SK-N-SH (cell line): ENCODE measurements at regions not wholly inside any gene's neighbourhood (a gene's known extent, or its start where the extent isn't known, plus 50 kb on each side); places are given as distances from the start of the nearest gene placed in this dataset.

Experiments used
- CTCF ChIA-PET: fragments of 300-600, 350-600 bp; formaldehyde crosslinking; extraction: SDS; loops from one replicate; lab custom pipeline; 2021; lab: Yijun Ruan, JAX
- POLR2A ChIA-PET: fragments of 350-600 bp; sonication (Branson Sonifier 250); formaldehyde crosslinking; extraction: SDS; loops from one replicate; lab custom pipeline; 2020; ENCODE audit warnings: antibody characterized with exemption, inconsistent platforms; lab: Yijun Ruan, JAX
- DNase-seq: peaks from one replicate; pipeline ENCODE4 v3.0.0; 2012
- H2AFZ ChIP-seq: fragments of 200-600 bp; sonication (generic); 2 replicates; pipeline ENCODE4 v1.8.1; 2016; ENCODE audit warnings: antibody characterized with exemption, mild to moderate bottlenecking, low read depth
- H3F3A ChIP-seq: fragments of 200-600 bp; sonication (generic); replicated peaks from 2 replicates; pipeline ENCODE3; 2016; ENCODE audit warnings: antibody characterized with exemption, mild to moderate bottlenecking; ENCODE audit not compliant: insufficient read depth
- H3K27ac ChIP-seq, 2 experiments: fragments of 200-500 bp in 1 of 2; fragments of 200-600 bp in 1 of 2; sonication (Bioruptor generic) in 1 of 2; sonication (generic), shearing (Covaris generic) in 1 of 2; 2 replicates each; pipeline versions ENCODE4 v1.5.1 to v1.6.1; 2014 to 2016; ENCODE audit warnings: low read depth in 2 of 2, inconsistent platforms in 1 of 2, low read length in 1 of 2, mild to moderate bottlenecking in 1 of 2, mixed read lengths in 1 of 2
- H3K27me3 ChIP-seq: fragments of 200-600 bp; sonication (generic), shearing (Covaris generic); 2 replicates; pipeline ENCODE4 v1.6.1; 2016; ENCODE audit warnings: mixed run types; ENCODE audit not compliant: insufficient read depth
- H3K36me3 ChIP-seq, 2 experiments: fragments of 200-500 bp in 1 of 2; fragments of 200-600 bp in 1 of 2; sonication (Bioruptor generic) in 1 of 2; sonication (generic) in 1 of 2; replicated peaks in 1 of 2; 2 replicates each; pipeline versions ENCODE3 to v1.5.1; 2014 to 2016; ENCODE audit warnings: low read length in 1 of 2, mild to moderate bottlenecking in 1 of 2; ENCODE audit not compliant: insufficient read depth in 2 of 2, control insufficient read depth in 1 of 2
- H3K4me1 ChIP-seq, 2 experiments: fragments of 200-500 bp in 1 of 2; fragments of 200-600 bp in 1 of 2; sonication (Bioruptor generic) in 1 of 2; sonication (generic), shearing (Covaris generic) in 1 of 2; 2 replicates each; pipeline versions ENCODE4 v1.5.1 to v1.6.1; 2014 to 2016; ENCODE audit warnings: low read depth in 1 of 2, low read length in 1 of 2, mixed run types in 1 of 2; ENCODE audit not compliant: insufficient read depth in 2 of 2, control insufficient read depth in 1 of 2
- H3K4me2 ChIP-seq: fragments of 200-600 bp; sonication (generic), shearing (Covaris generic); 2 replicates; pipeline ENCODE4 v1.6.1; 2017; ENCODE audit warnings: mixed run types
- H3K4me3 ChIP-seq, 2 experiments: fragments of 200-500 bp in 1 of 2; fragments of 200-600 bp in 1 of 2; sonication (Bioruptor generic) in 1 of 2; sonication (generic), shearing (Covaris generic) in 1 of 2; 2 replicates each; pipeline versions ENCODE4 v1.5.1 to v1.8.1; 2014 to 2016; ENCODE audit warnings: low read depth in 2 of 2, inconsistent platforms in 1 of 2, low read length in 1 of 2, mild to moderate bottlenecking in 1 of 2, mixed read lengths in 1 of 2, moderate library complexity in 1 of 2
- H3K79me2 ChIP-seq: fragments of 200-600 bp; sonication (generic); 2 replicates; pipeline ENCODE4 v1.8.1; 2017; ENCODE audit warnings: mild to moderate bottlenecking; ENCODE audit not compliant: insufficient read depth
- H3K9ac ChIP-seq: fragments of 200-600 bp; sonication (generic); 2 replicates; pipeline ENCODE4 v1.6.1; 2017; ENCODE audit warnings: mixed run types
- H3K9me2 ChIP-seq: fragments of 200-600 bp; sonication (generic); 2 replicates; pipeline ENCODE4 v1.6.1; 2017; ENCODE audit warnings: mixed run types
- H3K9me3 ChIP-seq: fragments of 200-600 bp; sonication (generic); 2 replicates; pipeline ENCODE4 v1.6.1; 2017; ENCODE audit warnings: mixed run types, mild to moderate bottlenecking, moderate library complexity
- H4K20me1 ChIP-seq: fragments of 200-600 bp; sonication (generic); 2 replicates; pipeline ENCODE4 v1.6.1; 2017; ENCODE audit warnings: mild to moderate bottlenecking, mixed run types; ENCODE audit not compliant: insufficient read depth
- CHD2 ChIP-seq: fragments of 150-350 bp; IDR thresholded peaks from 2 replicates; pipeline ENCODE4 v1.6.1; 2018; ENCODE audit warnings: low read length; ENCODE audit not compliant: partially characterized antibody
- FOXJ3 ChIP-seq: sonication (generic); formaldehyde crosslinking; IDR thresholded peaks from 2 replicates; pipeline ENCODE4 v1.5.1; 2020; ENCODE audit warnings: mild to moderate bottlenecking, missing genetic modification reagents
- GABPA ChIP-seq: IDR thresholded peaks from 2 replicates; pipeline ENCODE4 v1.4.0; 2012; ENCODE audit warnings: low read depth, mild to moderate bottlenecking
- IRF3 ChIP-seq: fragments of 150-350 bp; IDR thresholded peaks from 2 replicates; pipeline ENCODE4 v1.6.1; 2016; ENCODE audit warnings: mild to moderate bottlenecking, low read depth, low read length
- MAX ChIP-seq: IDR thresholded peaks from 2 replicates; pipeline ENCODE4 v1.4.0; 2012; ENCODE audit warnings: low read depth
- MEF2A ChIP-seq: IDR thresholded peaks from 2 replicates; pipeline ENCODE4 v1.4.0; 2012; ENCODE audit warnings: low read depth, borderline replicate concordance
- MXI1 ChIP-seq: IDR thresholded peaks from 2 replicates; pipeline ENCODE4 v1.6.1; 2012; ENCODE audit warnings: mild to moderate bottlenecking, low read depth, low read length, improper control_type of control experiment
- NRF1 ChIP-seq: IDR thresholded peaks from 2 replicates; pipeline ENCODE4 v1.6.1; 2012; ENCODE audit warnings: low read depth, mild to moderate bottlenecking, low read length
- PBX3 ChIP-seq: IDR thresholded peaks from 2 replicates; pipeline ENCODE4; 2012
- POLR2AphosphoS5 ChIP-seq: IDR thresholded peaks from 2 replicates; pipeline ENCODE4 v1.6.1; 2012; ENCODE audit warnings: low read depth, low read length
- REST ChIP-seq: IDR thresholded peaks from 2 replicates; pipeline ENCODE4 v1.6.1; 2012; ENCODE audit warnings: mild to moderate bottlenecking, low read depth, low read length, moderate library complexity
- RXRA ChIP-seq: IDR thresholded peaks from 2 replicates; pipeline ENCODE4 v1.4.0; 2012; ENCODE audit warnings: low read depth, mild to moderate bottlenecking, borderline replicate concordance
- SMC3 ChIP-seq: IDR thresholded peaks from 2 replicates; pipeline ENCODE4 v1.6.1; 2012; ENCODE audit warnings: low read depth, low read length, improper control_type of control experiment
- USF2 ChIP-seq: fragments of 150-350 bp; IDR thresholded peaks from 2 replicates; pipeline ENCODE4 v1.6.1; 2017; ENCODE audit warnings: antibody characterized with exemption, low read length, low read depth, borderline replicate concordance
- YY1 ChIP-seq: IDR thresholded peaks from 2 replicates; pipeline ENCODE4 v1.4.0; 2012; ENCODE audit warnings: low read depth, mild to moderate bottlenecking
- ZBTB33 ChIP-seq: IDR thresholded peaks from 2 replicates; pipeline ENCODE4 v1.4.0; 2012; ENCODE audit warnings: low read depth, borderline replicate concordance
- WGBS: methylation state at CpG from one replicate; pipeline ENCODE4 v1.1.6; 2017; ENCODE audit warnings: low lambda C conversion rate; 5-methylcytosine and 5-hydroxymethylcytosine counted together

- Histone ChIP-seq H2AFZ (no peak overlapping the region), H3K9me2 (no peaks in the 10 kb centered on the region), H3K4me1 (no peaks in the 10 kb centered on the region), H3K9me3 (no peaks in the 10 kb centered on the region), H4K20me1 (no peaks in the 10 kb centered on the region), H3K27me3 (no peaks in the 10 kb centered on the region), H3K27ac (no peak overlapping the region), H3K4me2 (no peak overlapping the region)
- POLR2A ChIA-PET = no interaction called here
- CTCF ChIA-PET = interaction anchor here (0.9 to 1.2 kb wide), 3 partner anchors 10 to 67 kb away, joined by 3 to 4 read pairs (median 3); no protein-coding TSS in a partner anchor
- WGBS = 91% methylated on average over 2 of the region's 2 CpGs
- TF ChIP-seq CHD2 (no peak), REST (no peak), USF2 (no peak), SMC3 (no peak), IRF3 (no peak), MXI1 (no peak), ZBTB33 (no peak), PBX3 (no peak), GABPA (no peak), MAX (no peak), YY1 (no peak), NRF1 (no peak), POLR2AphosphoS5 (no peak), MEF2A (no peak), RXRA (no peak), FOXJ3 (CRISPR knock-in tag) (no peak)
- TF ChIP-seq, all 33 proteins: peak for 0
- Histone ChIP-seq H3K9ac (no peak overlapping the region), H3K79me2 (no peaks in the 10 kb centered on the region), H3F3A (no peaks in the 10 kb centered on the region), H3K4me3 (no peak overlapping the region), H3K36me3 (no peaks in the 10 kb centered on the region)
- DNase-seq = no peak
Measured at GRCh38 chr2:203629699-203630098, 76.7 kb upstream of the CD28 start.
